A549 (cell line): ENCODE measurements at regions not wholly inside any gene's neighbourhood (a gene's known extent, or its start where the extent isn't known, plus 50 kb on each side); places are given as distances from the start of the nearest gene placed in this dataset.

Experiments used
- ATAC-seq, 2 experiments: fragments of 200-7000 bp in 1 of 2; fragments of >200 bp in 1 of 2; cut with Nextera tagmentation in 1 of 2; cut with Tn5 transposase in 1 of 2; 3 replicates each; pipeline versions ENCODE4 v1.8.0 to v1.9.1; 2018 to 2020; ENCODE audit warnings: mild to moderate bottlenecking in 1 of 2, moderate library complexity in 1 of 2
- CTCF ChIA-PET: fragments of 300-600 bp; sonication (Branson Sonifier 250); formaldehyde crosslinking; extraction: SDS; loops from one replicate; lab custom pipeline; 2021; ENCODE audit warnings: antibody characterized with exemption, inconsistent platforms; lab: Yijun Ruan, JAX
- POLR2A ChIA-PET: fragments of 350-600 bp; formaldehyde crosslinking; extraction: SDS; loops from one replicate; lab custom pipeline; 2021; ENCODE audit warnings: antibody characterized with exemption, inconsistent platforms; lab: Yijun Ruan, JAX
- DNase-seq, 2 experiments: peaks; one replicate each; pipeline versions ENCODE4 v3.0.0 to v3.0.0-alpha.2; 2011 to 2016; ENCODE audit warnings: low read depth in 1 of 2, low spot score in 1 of 2
- FAIRE-seq: peaks from 2 replicates; lab custom pipeline; 2011; peaks lifted over from hg19 to GRCh38; lab: Jason Lieb, UNC
- H3K27ac ChIP-seq, 2 experiments: fragments of >200 bp; sonication (Bioruptor Twin); formaldehyde crosslinking; 3 replicates each; pipeline ENCODE4 v1.5.1; 2016 to 2017
- H3K4me1 ChIP-seq: fragments of >200 bp; sonication (Bioruptor Twin); formaldehyde crosslinking; 3 replicates; pipeline ENCODE4 v1.6.1; 2016
- H3K4me2 ChIP-seq: fragments of >200 bp; sonication (Bioruptor Twin); formaldehyde crosslinking; 3 replicates; pipeline ENCODE4 v1.6.1; 2016
- H3K4me3 ChIP-seq: fragments of >200 bp; sonication (Bioruptor Twin); formaldehyde crosslinking; 3 replicates; pipeline ENCODE4 v1.5.1; 2016
- H3K9me3 ChIP-seq: fragments of >200 bp; sonication (Bioruptor Twin); formaldehyde crosslinking; 3 replicates; pipeline ENCODE4 v1.6.1; 2016
- BCL3 ChIP-seq: fragments of >200 bp; sonication (Bioruptor Twin); formaldehyde crosslinking; IDR thresholded peaks from 3 replicates; pipeline ENCODE4 v1.6.1; 2016
- ELK1 ChIP-seq: fragments of 150-350 bp; IDR thresholded peaks from 2 replicates; pipeline ENCODE4 v1.6.1; 2014; ENCODE audit warnings: low read depth, mild to moderate bottlenecking, low read length
- ESRRA ChIP-seq: fragments of 150-350 bp; IDR thresholded peaks from 2 replicates; pipeline ENCODE4 v1.6.1; 2014; ENCODE audit warnings: mild to moderate bottlenecking, low read length, borderline replicate concordance
- HDAC2 ChIP-seq: fragments of 200-600 bp; sonication (generic); IDR thresholded peaks from 2 replicates; pipeline ENCODE4 v1.6.1; 2016
- HMGXB4 ChIP-seq: fragments of 250-450 bp; sonication (Bioruptor Pico); IDR thresholded peaks from 2 replicates; pipeline ENCODE4 v1.5.0; 2021; ENCODE audit warnings: mild to moderate bottlenecking, moderate library complexity, borderline replicate concordance
- HOXB5 ChIP-seq: fragments of 250-450 bp; sonication (Bioruptor Pico); IDR thresholded peaks from 2 replicates; pipeline ENCODE4 v1.5.0; 2020; ENCODE audit warnings: mild to moderate bottlenecking, moderate library complexity
- MYC ChIP-seq: IDR thresholded peaks from 2 replicates; pipeline ENCODE4 v1.6.1; 2012; ENCODE audit warnings: mild to moderate bottlenecking, inconsistent platforms, low read length, improper control_type of control experiment, borderline replicate concordance
- NPAS2 ChIP-seq: fragments of 250-450 bp; sonication (Bioruptor Pico); IDR thresholded peaks from 2 replicates; pipeline ENCODE4 v1.8.0; 2022; ENCODE audit warnings: mild to moderate bottlenecking, moderate library complexity, borderline replicate concordance
- RCOR1 ChIP-seq: fragments of 150-350 bp; IDR thresholded peaks from 2 replicates; pipeline ENCODE4 v1.6.1; 2014; ENCODE audit warnings: antibody characterized with exemption, low read length, low read depth
- RFX5 ChIP-seq: fragments of 450-650 bp; IDR thresholded peaks from 2 replicates; pipeline ENCODE4 v1.7.1; 2014; ENCODE audit warnings: antibody characterized with exemption, mild to moderate bottlenecking, moderate library complexity
- RNF2 ChIP-seq: fragments of 200-600 bp; sonication (generic); IDR thresholded peaks from 2 replicates; pipeline ENCODE4 v1.6.1; 2016; ENCODE audit warnings: low read depth, mild to moderate bottlenecking, antibody characterized with exemption, moderate library complexity, borderline replicate concordance
- ZC3H11A ChIP-seq: fragments of 450-650 bp; IDR thresholded peaks from 2 replicates; pipeline ENCODE4 v1.6.1; 2014; ENCODE audit warnings: antibody characterized with exemption, mild to moderate bottlenecking
- ZNF302 ChIP-seq: fragments of 250-450 bp; sonication (Bioruptor Pico); IDR thresholded peaks from 2 replicates; pipeline ENCODE4 v1.9.0; 2021; ENCODE audit warnings: inconsistent platforms, mild to moderate bottlenecking, moderate library complexity
- ZSCAN20 ChIP-seq: fragments of 250-450 bp; sonication (Bioruptor Pico); IDR thresholded peaks from 2 replicates; pipeline ENCODE4 v1.8.0; 2022; ENCODE audit warnings: mild to moderate bottlenecking, moderate library complexity
- WGBS: methylation state at CpG from one replicate; pipeline ENCODE4 v1.1.6; 2017; ENCODE audit errors: missing lambda C conversion rate; 5-methylcytosine and 5-hydroxymethylcytosine counted together
- TF ChIP-seq, protein P1 (sequence below): IDR thresholded peaks from 2 replicates; pipeline ENCODE4 v1.6.1; 2012
- TF ChIP-seq, protein P2 (sequence below): fragments of 200-600 bp; sonication (generic); IDR thresholded peaks from 2 replicates; pipeline ENCODE4 v1.6.1; 2016; ENCODE audit warnings: antibody characterized with exemption, mild to moderate bottlenecking, moderate library complexity

DNA sequence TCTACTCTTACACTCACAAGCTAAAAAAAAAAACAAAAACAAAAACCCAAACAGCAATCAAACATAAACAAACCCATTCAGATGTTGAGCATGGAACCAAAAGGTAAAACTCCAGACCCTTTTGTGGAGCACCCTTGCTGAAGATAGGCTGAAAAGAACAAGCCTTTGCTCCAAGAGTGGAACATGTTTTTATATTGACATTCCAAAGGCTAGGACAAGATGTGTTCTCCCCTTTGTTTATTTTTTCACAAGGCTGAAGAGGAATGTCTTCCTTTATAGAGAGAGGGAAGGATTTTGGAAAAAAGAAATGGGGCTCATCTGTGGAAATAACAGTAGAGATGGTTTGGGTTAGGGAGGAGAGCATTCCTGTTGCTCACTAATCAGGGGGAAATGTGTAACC is 87.2 kb upstream of the ELMO1 start:
- H3K4me2 ChIP-seq = no peak overlapping the region
- FAIRE-seq = no peak

GRCh38 chr7:37536706-37537105 is 88.0 kb upstream of the ELMO1 start:
- WGBS = 66% methylated on average over 4 of the region's 4 CpGs
- H3K27ac ChIP-seq = no peak overlapping the region; a peak in 1 of 6 replicates
- H3K9me3 ChIP-seq = 0 out of 3 replicates have a peak, but pooled peaks cover 3% of the 10 kb centered on the region
- POLR2A ChIA-PET = no interaction called here
- TF ChIP-seq ESRRA = no peak
- TF ChIP-seq ELK1 = no peak
- DNase-seq = no peak
- FAIRE-seq = no peak
- no peak overlapping the region for H3K4me3 ChIP-seq
- no peak overlapping the region for H3K4me2 ChIP-seq
- ATAC-seq = no peak
- CTCF ChIA-PET = no interaction called here
- no peaks in the 10 kb centered on the region for H3K4me1 ChIP-seq

More for the DNA sequence above, 87.2 kb upstream of the ELMO1 start:
- 0 out of 3 replicates have a peak, but pooled peaks cover 3% of the 10 kb centered on the region for H3K9me3 ChIP-seq
- H3K4me3 ChIP-seq = no peak overlapping the region
- H3K4me1 ChIP-seq = no peaks in the 10 kb centered on the region
- H3K27ac ChIP-seq = no peak overlapping the region; a peak in 1 of 6 replicates
- DNase-seq (no peak), ATAC-seq (no peak)
- CTCF ChIA-PET = no interaction called here
- TF ChIP-seq HMGXB4 (CRISPR knock-in tag) (no peak), MYC (no peak), ZC3H11A (no peak), RFX5 (no peak), RCOR1 (no peak), NPAS2 (CRISPR knock-in tag) (no peak), BCL3 (no peak), ZSCAN20 (CRISPR knock-in tag) (no peak), RNF2 (no peak), HDAC2 (no peak), HOXB5 (CRISPR knock-in tag) (no peak)
- TF ChIP-seq, protein P1, sequence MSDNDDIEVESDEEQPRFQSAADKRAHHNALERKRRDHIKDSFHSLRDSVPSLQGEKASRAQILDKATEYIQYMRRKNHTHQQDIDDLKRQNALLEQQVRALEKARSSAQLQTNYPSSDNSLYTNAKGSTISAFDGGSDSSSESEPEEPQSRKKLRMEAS = no peak
- POLR2A ChIA-PET = interaction anchor here (0.7 kb wide), 1 partner anchor 354 kb away, joined by 3 read pairs; no protein-coding TSS in a partner anchor

DNA sequence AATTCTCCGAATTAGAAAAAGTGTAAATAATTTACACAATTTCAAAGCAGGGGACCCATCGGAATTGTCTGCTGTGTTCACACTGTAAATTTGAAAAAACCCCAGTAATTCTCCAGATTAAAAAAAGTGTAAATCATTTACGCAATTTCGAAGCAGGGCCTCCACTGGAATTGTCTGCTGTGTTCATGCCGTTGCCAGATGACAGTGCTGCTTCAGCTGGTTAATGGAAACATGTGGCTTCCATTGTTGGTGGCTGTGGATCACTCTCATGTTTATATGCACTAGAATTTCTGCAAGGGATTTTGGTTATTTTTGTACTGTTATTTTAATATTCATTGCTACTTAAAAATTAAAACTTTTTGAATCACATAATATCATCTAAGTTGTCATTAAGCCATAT is 88.8 kb upstream of the ELMO1 start:
- ATAC-seq = no peak
- H3K4me1 ChIP-seq = no peaks in the 10 kb centered on the region
- no peak overlapping the region for H3K27ac ChIP-seq
- TF ChIP-seq, protein P2, sequence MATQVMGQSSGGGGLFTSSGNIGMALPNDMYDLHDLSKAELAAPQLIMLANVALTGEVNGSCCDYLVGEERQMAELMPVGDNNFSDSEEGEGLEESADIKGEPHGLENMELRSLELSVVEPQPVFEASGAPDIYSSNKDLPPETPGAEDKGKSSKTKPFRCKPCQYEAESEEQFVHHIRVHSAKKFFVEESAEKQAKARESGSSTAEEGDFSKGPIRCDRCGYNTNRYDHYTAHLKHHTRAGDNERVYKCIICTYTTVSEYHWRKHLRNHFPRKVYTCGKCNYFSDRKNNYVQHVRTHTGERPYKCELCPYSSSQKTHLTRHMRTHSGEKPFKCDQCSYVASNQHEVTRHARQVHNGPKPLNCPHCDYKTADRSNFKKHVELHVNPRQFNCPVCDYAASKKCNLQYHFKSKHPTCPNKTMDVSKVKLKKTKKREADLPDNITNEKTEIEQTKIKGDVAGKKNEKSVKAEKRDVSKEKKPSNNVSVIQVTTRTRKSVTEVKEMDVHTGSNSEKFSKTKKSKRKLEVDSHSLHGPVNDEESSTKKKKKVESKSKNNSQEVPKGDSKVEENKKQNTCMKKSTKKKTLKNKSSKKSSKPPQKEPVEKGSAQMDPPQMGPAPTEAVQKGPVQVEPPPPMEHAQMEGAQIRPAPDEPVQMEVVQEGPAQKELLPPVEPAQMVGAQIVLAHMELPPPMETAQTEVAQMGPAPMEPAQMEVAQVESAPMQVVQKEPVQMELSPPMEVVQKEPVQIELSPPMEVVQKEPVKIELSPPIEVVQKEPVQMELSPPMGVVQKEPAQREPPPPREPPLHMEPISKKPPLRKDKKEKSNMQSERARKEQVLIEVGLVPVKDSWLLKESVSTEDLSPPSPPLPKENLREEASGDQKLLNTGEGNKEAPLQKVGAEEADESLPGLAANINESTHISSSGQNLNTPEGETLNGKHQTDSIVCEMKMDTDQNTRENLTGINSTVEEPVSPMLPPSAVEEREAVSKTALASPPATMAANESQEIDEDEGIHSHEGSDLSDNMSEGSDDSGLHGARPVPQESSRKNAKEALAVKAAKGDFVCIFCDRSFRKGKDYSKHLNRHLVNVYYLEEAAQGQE = no peak
- TF ChIP-seq ZNF302 (CRISPR knock-in tag) (no peak), RFX5 (no peak)
- CTCF ChIA-PET = no interaction called here
- 0 out of 3 replicates have a peak, but pooled peaks cover 3% of the 10 kb centered on the region for H3K9me3 ChIP-seq
- no peak for FAIRE-seq
- H3K4me2 ChIP-seq = no peak overlapping the region
- POLR2A ChIA-PET = no interaction called here
- no peak overlapping the region for H3K4me3 ChIP-seq
- 69% methylated on average over 5 of the region's 5 CpGs for WGBS
- no peak for DNase-seq
